ENCODE measurements at regions not wholly inside any gene's neighbourhood (a gene's known extent, or its start where the extent isn't known, plus 50 kb on each side); places are given as distances from the start of the nearest gene placed in this dataset.
A peak's percentile ranks its signal among the peaks of the same experiment; 100 is the strongest.

- TF ChIP-seq CTCF (conservative IDR thresholded peaks at IDR 0.05) = no peak
- no peak overlapping the region for H3K27ac ChIP-seq
Measured at GRCh38 chr22:48316257-48317250, 1511.1 kb downstream of the BRD1 start.

GRCh38 chr22:48315439-48316256 lies 1512.0 kb downstream of the BRD1 start:
- TF ChIP-seq CTCF (conservative IDR thresholded peaks at IDR 0.05) = no peak
- no peak overlapping the region for H3K27ac ChIP-seq

GRCh38 chr22:48314073-48314472 lies 1513.6 kb downstream of the BRD1 start:
- H3K27ac ChIP-seq = no peak overlapping the region
- TF ChIP-seq CTCF (conservative IDR thresholded peaks at IDR 0.05) = no peak

GRCh38 chr22:48313175-48313830 lies 1514.4 kb downstream of the BRD1 start:
- H3K27ac ChIP-seq = no peak overlapping the region
- no peak for TF ChIP-seq CTCF (conservative IDR thresholded peaks at IDR 0.05)

- TF ChIP-seq CTCF (conservative IDR thresholded peaks at IDR 0.05) = no peak
- no peak overlapping the region for H3K27ac ChIP-seq
Measured at GRCh38 chr22:48310740-48311139, 1516.9 kb downstream of the BRD1 start.

GRCh38 chr22:48310289-48310688 lies 1517.4 kb downstream of the BRD1 start:
- peak overlapping the region; percentile 49 for H3K27ac ChIP-seq
- no peak for TF ChIP-seq CTCF (conservative IDR thresholded peaks at IDR 0.05)

- peak overlapping the region; percentile 49 for H3K27ac ChIP-seq
Measured at GRCh38 chr22:48309836-48310235, 1517.8 kb downstream of the BRD1 start.

More at GRCh38 chr22:48309836-48310235, 1517.8 kb downstream of the BRD1 start:
- TF ChIP-seq CTCF (conservative IDR thresholded peaks at IDR 0.05) = no peak

Measured in VCaP (cell line).